K562 (cell line): ENCODE measurements at regions not wholly inside any gene's neighbourhood (a gene's known extent, or its start where the extent isn't known, plus 50 kb on each side); places are given as distances from the start of the nearest gene placed in this dataset.

Experiments
- ASH1L ChIP-seq: fragments of 450-650 bp; IDR thresholded peaks from 2 replicates; pipeline ENCODE4 v1.6.1; 2018; ENCODE audit warnings: borderline replicate concordance, mild to moderate bottlenecking, low read depth; ENCODE audit not compliant: partially characterized antibody
- CEBPG ChIP-seq, 3 experiments: fragments of 200-800 bp in 1 of 3; sonication (Bioruptor generic) in 1 of 3; sonication (generic) in 1 of 3; formaldehyde crosslinking in 1 of 3; IDR thresholded peaks in 2 of 3; conservative IDR thresholded peaks in 1 of 3; 2 replicates each; pipeline versions ENCODE4 v1.6.1 to v1.8.0; 2016 to 2022; ENCODE audit warnings: missing compliant biosample characterization in 2 of 3, missing genetic modification characterization in 2 of 3, mild to moderate bottlenecking in 1 of 3, missing genetic modification reagents in 1 of 3
- DMBX1 ChIP-seq: fragments of 250-450 bp; sonication (Bioruptor Pico); IDR thresholded peaks from 2 replicates; pipeline ENCODE4 v1.8.0; 2022; ENCODE audit warnings: inconsistent platforms, mild to moderate bottlenecking, moderate library complexity, borderline replicate concordance
- EHMT2 ChIP-seq: fragments of 450-650 bp; IDR thresholded peaks from 2 replicates; pipeline ENCODE4 v1.6.1; 2018; ENCODE audit warnings: antibody characterized with exemption
- GTF2A2 ChIP-seq: IDR thresholded peaks from 2 replicates; pipeline ENCODE4 v1.6.1; 2016; ENCODE audit warnings: mild to moderate bottlenecking, missing genetic modification characterization, missing compliant biosample characterization
- MAFF ChIP-seq: IDR thresholded peaks from 2 replicates; pipeline ENCODE4 v1.6.1; 2012; ENCODE audit warnings: low read length, improper control_type of control experiment
- MAFG ChIP-seq: fragments of 450-650 bp; conservative IDR thresholded peaks from 2 replicates; pipeline ENCODE4 v1.6.1; 2016; ENCODE audit warnings: missing genetic modification characterization, missing compliant biosample characterization
- NFE2 ChIP-seq: IDR thresholded peaks from 2 replicates; pipeline ENCODE4 v1.6.1; 2014; ENCODE audit warnings: antibody characterized with exemption, low read depth
- PTBP1 ChIP-seq: fragments of 200-400 bp; formaldehyde crosslinking; IDR thresholded peaks from 2 replicates; pipeline ENCODE4 v1.6.1; 2017; ENCODE audit warnings: low read depth, low read length
- SAFB2 ChIP-seq: fragments of 200-400 bp; formaldehyde crosslinking; IDR thresholded peaks from 2 replicates; pipeline ENCODE4 v1.6.1; 2018; ENCODE audit warnings: borderline replicate concordance, low read length, low read depth, moderate library complexity; ENCODE audit not compliant: severe bottlenecking
- YY1 ChIP-seq, 3 experiments: IDR thresholded peaks; 2 replicates each; pipeline ENCODE4 v1.6.1; 2011; ENCODE audit warnings: low read length in 2 of 3, mild to moderate bottlenecking in 2 of 3, moderate library complexity in 2 of 3, borderline replicate concordance in 1 of 3, control low read depth in 1 of 3, low read depth in 1 of 3; ENCODE audit not compliant: insufficient read depth in 3 of 3, insufficient replicate concordance in 2 of 3, control insufficient read depth in 1 of 3, insufficient read length in 1 of 3; ENCODE audit errors: extremely low read depth in 1 of 3
- ZNF445 ChIP-seq: fragments of 250-450 bp; sonication (Bioruptor Pico); IDR thresholded peaks from 2 replicates; pipeline ENCODE4 v1.4.0; 2020; ENCODE audit warnings: low read depth, mild to moderate bottlenecking, moderate library complexity
- TF ChIP-seq, protein P1 (sequence below), 2 experiments: fragments of 450-650 bp; formaldehyde crosslinking in 1 of 2; IDR thresholded peaks; 2 replicates each; pipeline versions ENCODE4 v1.4.0 to v1.6.1; 2014 to 2020; ENCODE audit warnings: mild to moderate bottlenecking in 2 of 2, borderline replicate concordance in 1 of 2, low read depth in 1 of 2
- TF ChIP-seq, protein P2 (sequence below), 2 experiments: fragments of 200-800 bp in 1 of 2; sonication (Bioruptor generic) in 1 of 2; sonication (generic) in 1 of 2; formaldehyde crosslinking in 1 of 2; IDR thresholded peaks in 1 of 2; conservative IDR thresholded peaks in 1 of 2; 2 replicates each; pipeline versions ENCODE4 v1.5.0 to v1.6.1; 2016 to 2020; ENCODE audit warnings: missing compliant biosample characterization in 1 of 2, missing genetic modification characterization in 1 of 2, missing genetic modification reagents in 1 of 2
- TF ChIP-seq, protein P3 (sequence below): fragments of 250-450 bp; sonication (Bioruptor Pico); IDR thresholded peaks from 2 replicates; pipeline ENCODE4 v1.8.0; 2022; ENCODE audit warnings: moderate library complexity, mild to moderate bottlenecking, inconsistent platforms

DNA sequence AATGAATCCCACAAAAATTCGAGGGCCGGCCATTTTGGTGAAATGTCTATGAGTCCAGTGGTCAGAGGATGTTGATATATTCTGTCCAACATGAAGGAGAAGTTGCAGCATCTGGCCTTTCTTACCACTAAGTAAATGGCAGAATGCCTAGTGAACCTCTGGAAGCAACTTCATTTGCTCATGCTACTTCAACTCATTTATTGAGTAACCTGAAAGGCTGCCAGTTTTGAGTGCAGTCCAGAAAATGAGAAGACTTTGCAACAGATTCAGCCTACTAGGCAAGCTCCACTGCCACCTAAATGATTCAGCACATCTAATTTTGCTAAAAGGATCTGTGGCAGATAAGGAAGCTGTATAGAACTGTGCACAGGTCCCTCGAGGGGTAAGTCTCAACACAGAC, 265.0 kb downstream of the OPA1 start (continued):
- TF ChIP-seq NFE2 (peak; percentile 89), DMBX1 (no peak), GTF2A2 (tag) (no peak), ASH1L (no peak), EHMT2 (no peak), SAFB2 (no peak), YY1 (IDR thresholded peaks at IDR 0.05; ENCODE audit: borderline replicate concordance in 1 of 3, control insufficient read depth in 1 of 3, extremely low read depth in 1 of 3, insufficient read depth in 3 of 3, insufficient read length in 1 of 3, insufficient replicate concordance in 2 of 3, low read depth in 1 of 3, low read length in 2 of 3) (peak in 1 of 3 experiments; percentile 30), ZNF445 (no peak), MAFG (tag) (peak; percentile 59), MAFF (peak; percentile 58; the same call in 1 of the 2 replicates), PTBP1 (no peak), CEBPG (CRISPR knock-in tag; IDR thresholded peaks at IDR 0.05) (no peak), CEBPG (tag; conservative IDR thresholded peaks at IDR 0.05 in 1 of 2, IDR thresholded peaks at IDR 0.05 in 1 of 2) (0 out of 4 replicates have a peak, but pooled peaks of 1 of the 2 experiments have one; percentile 19)
- TF ChIP-seq, protein P1, sequence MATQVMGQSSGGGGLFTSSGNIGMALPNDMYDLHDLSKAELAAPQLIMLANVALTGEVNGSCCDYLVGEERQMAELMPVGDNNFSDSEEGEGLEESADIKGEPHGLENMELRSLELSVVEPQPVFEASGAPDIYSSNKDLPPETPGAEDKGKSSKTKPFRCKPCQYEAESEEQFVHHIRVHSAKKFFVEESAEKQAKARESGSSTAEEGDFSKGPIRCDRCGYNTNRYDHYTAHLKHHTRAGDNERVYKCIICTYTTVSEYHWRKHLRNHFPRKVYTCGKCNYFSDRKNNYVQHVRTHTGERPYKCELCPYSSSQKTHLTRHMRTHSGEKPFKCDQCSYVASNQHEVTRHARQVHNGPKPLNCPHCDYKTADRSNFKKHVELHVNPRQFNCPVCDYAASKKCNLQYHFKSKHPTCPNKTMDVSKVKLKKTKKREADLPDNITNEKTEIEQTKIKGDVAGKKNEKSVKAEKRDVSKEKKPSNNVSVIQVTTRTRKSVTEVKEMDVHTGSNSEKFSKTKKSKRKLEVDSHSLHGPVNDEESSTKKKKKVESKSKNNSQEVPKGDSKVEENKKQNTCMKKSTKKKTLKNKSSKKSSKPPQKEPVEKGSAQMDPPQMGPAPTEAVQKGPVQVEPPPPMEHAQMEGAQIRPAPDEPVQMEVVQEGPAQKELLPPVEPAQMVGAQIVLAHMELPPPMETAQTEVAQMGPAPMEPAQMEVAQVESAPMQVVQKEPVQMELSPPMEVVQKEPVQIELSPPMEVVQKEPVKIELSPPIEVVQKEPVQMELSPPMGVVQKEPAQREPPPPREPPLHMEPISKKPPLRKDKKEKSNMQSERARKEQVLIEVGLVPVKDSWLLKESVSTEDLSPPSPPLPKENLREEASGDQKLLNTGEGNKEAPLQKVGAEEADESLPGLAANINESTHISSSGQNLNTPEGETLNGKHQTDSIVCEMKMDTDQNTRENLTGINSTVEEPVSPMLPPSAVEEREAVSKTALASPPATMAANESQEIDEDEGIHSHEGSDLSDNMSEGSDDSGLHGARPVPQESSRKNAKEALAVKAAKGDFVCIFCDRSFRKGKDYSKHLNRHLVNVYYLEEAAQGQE (IDR thresholded peaks at IDR 0.05; ENCODE audit: borderline replicate concordance): no peak
- TF ChIP-seq, protein P1 (CRISPR knock-in tag; IDR thresholded peaks at IDR 0.05; ENCODE audit: low read depth): no peak
- TF ChIP-seq, protein P2, sequence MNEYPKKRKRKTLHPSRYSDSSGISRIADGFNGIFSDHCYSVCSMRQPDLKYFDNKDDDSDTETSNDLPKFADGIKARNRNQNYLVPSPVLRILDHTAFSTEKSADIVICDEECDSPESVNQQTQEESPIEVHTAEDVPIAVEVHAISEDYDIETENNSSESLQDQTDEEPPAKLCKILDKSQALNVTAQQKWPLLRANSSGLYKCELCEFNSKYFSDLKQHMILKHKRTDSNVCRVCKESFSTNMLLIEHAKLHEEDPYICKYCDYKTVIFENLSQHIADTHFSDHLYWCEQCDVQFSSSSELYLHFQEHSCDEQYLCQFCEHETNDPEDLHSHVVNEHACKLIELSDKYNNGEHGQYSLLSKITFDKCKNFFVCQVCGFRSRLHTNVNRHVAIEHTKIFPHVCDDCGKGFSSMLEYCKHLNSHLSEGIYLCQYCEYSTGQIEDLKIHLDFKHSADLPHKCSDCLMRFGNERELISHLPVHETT (CRISPR knock-in tag; conservative IDR thresholded peaks at IDR 0.05 in 1 of 2, IDR thresholded peaks at IDR 0.05 in 1 of 2): no peak
- TF ChIP-seq, protein P3, sequence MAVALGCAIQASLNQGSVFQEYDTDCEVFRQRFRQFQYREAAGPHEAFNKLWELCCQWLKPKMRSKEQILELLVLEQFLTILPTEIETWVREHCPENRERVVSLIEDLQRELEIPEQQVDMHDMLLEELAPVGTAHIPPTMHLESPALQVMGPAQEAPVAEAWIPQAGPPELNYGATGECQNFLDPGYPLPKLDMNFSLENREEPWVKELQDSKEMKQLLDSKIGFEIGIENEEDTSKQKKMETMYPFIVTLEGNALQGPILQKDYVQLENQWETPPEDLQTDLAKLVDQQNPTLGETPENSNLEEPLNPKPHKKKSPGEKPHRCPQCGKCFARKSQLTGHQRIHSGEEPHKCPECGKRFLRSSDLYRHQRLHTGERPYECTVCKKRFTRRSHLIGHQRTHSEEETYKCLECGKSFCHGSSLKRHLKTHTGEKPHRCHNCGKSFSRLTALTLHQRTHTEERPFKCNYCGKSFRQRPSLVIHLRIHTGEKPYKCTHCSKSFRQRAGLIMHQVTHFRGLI (CRISPR knock-in tag): no peak
